Neuronal stem cell (in vitro differentiated cells): ENCODE measurements at regions not wholly inside any gene's neighbourhood (a gene's known extent, or its start where the extent isn't known, plus 50 kb on each side); places are given as distances from the start of the nearest gene placed in this dataset.
A peak's percentile ranks its signal among the peaks of the same experiment; 100 is the strongest.

ENCODE experiments used
- DNase-seq: peaks from one replicate; pipeline ENCODE4 v3.0.0-alpha.2; 2013; ENCODE audit warnings: low spot score
- H2AFZ ChIP-seq: one replicate; pipeline ENCODE4 v1.6.1; 2013; ENCODE audit warnings: mild to moderate bottlenecking, low read length, inconsistent platforms
- H2AK5ac ChIP-seq: 2 replicates; pipeline ENCODE4 v1.6.1; 2013; ENCODE audit warnings: low read depth, mild to moderate bottlenecking, inconsistent platforms, low read length, moderate library complexity, mixed read lengths
- H2BK120ac ChIP-seq: 2 replicates; pipeline ENCODE4 v1.6.1; 2013; ENCODE audit warnings: low read depth, mild to moderate bottlenecking, inconsistent platforms, low read length, moderate library complexity, mixed read lengths
- H2BK12ac ChIP-seq: one replicate; pipeline ENCODE4 v1.6.1; 2013; ENCODE audit warnings: low read length, inconsistent platforms
- H2BK15ac ChIP-seq: 2 replicates; pipeline ENCODE4 v1.6.1; 2013; ENCODE audit warnings: mild to moderate bottlenecking, low read length, inconsistent platforms, mixed read lengths
- H2BK5ac ChIP-seq: one replicate; pipeline ENCODE4 v1.6.1; 2013; ENCODE audit warnings: inconsistent platforms, mild to moderate bottlenecking, low read length, moderate library complexity
- H3K14ac ChIP-seq: one replicate; pipeline ENCODE4 v1.6.1; 2013; ENCODE audit warnings: low read length, inconsistent platforms
- H3K18ac ChIP-seq: 2 replicates; pipeline ENCODE4 v1.6.1; 2013; ENCODE audit warnings: low read length, inconsistent platforms
- H3K23ac ChIP-seq: 2 replicates; pipeline ENCODE4 v1.6.1; 2013; ENCODE audit warnings: low read depth, mild to moderate bottlenecking, mixed read lengths, low read length, inconsistent platforms; ENCODE audit not compliant: poor library complexity
- H3K27ac ChIP-seq: replicated peaks from 3 replicates; pipeline ENCODE4 v1.5.1; 2013; ENCODE audit warnings: low read length, inconsistent platforms
- H3K27me3 ChIP-seq, 3 experiments: 2 replicates each; pipeline ENCODE4 v1.6.1; 2013; ENCODE audit warnings: low read length in 3 of 3, mild to moderate bottlenecking in 2 of 3, inconsistent platforms in 1 of 3, low read depth in 1 of 3, mixed read lengths in 1 of 3, moderate library complexity in 1 of 3; ENCODE audit not compliant: control insufficient read depth in 3 of 3, insufficient read depth in 3 of 3
- H3K36me3 ChIP-seq, 2 donors: replicated peaks in 1 of 2; 2 replicates each; pipeline ENCODE4 v1.6.1; 2013; ENCODE audit warnings: low read length in 2 of 2; ENCODE audit not compliant: control insufficient read depth in 2 of 2, insufficient read depth in 2 of 2
- H3K4ac ChIP-seq: 2 replicates; pipeline ENCODE4 v1.6.1; 2013; ENCODE audit warnings: inconsistent platforms, mild to moderate bottlenecking, low read length, moderate library complexity
- H3K4me1 ChIP-seq, 2 donors: 1 replicate in 1 of 2; 2 replicates in 1 of 2; pipeline ENCODE4 v1.6.1; 2013; ENCODE audit warnings: low read length in 2 of 2, low read depth in 1 of 2; ENCODE audit not compliant: control insufficient read depth in 2 of 2, insufficient read depth in 1 of 2
- H3K4me2 ChIP-seq: one replicate; pipeline ENCODE4 v1.6.1; 2013; ENCODE audit warnings: mild to moderate bottlenecking, low read length, inconsistent platforms; ENCODE audit not compliant: insufficient read depth, poor library complexity, severe bottlenecking
- H3K4me3 ChIP-seq, 2 donors: 2 replicates each; pipeline ENCODE4 v1.5.1; 2013; ENCODE audit warnings: low read length in 2 of 2, mild to moderate bottlenecking in 2 of 2, inconsistent platforms in 1 of 2, moderate library complexity in 1 of 2
- H3K79me1 ChIP-seq: one replicate; pipeline ENCODE4 v1.6.1; 2013; ENCODE audit warnings: low read depth, mild to moderate bottlenecking, inconsistent platforms, low read length, moderate library complexity
- H3K9ac ChIP-seq: one replicate; pipeline ENCODE4 v1.6.1; 2013; ENCODE audit warnings: mild to moderate bottlenecking, low read depth, low read length, inconsistent platforms; ENCODE audit not compliant: poor library complexity
- H3K9me3 ChIP-seq, 2 donors: replicated peaks in 1 of 2; 2 replicates each; pipeline versions ENCODE3 to v1.6.1; 2013; ENCODE audit warnings: low read length in 2 of 2, mild to moderate bottlenecking in 2 of 2, inconsistent platforms in 1 of 2, low read depth in 1 of 2, mixed read lengths in 1 of 2, moderate library complexity in 1 of 2; ENCODE audit not compliant: control insufficient read depth in 2 of 2, insufficient read depth in 1 of 2
- H4K8ac ChIP-seq: one replicate; pipeline ENCODE4 v1.6.1; 2013; ENCODE audit warnings: low read depth, mild to moderate bottlenecking, inconsistent platforms, low read length, moderate library complexity
- H4K91ac ChIP-seq: one replicate; pipeline ENCODE4 v1.6.1; 2013; ENCODE audit warnings: low read length, low read depth, mild to moderate bottlenecking, inconsistent platforms; ENCODE audit not compliant: poor library complexity
- WGBS, 2 donors: extraction: QIAGEN DNeasy Blood & Tissue Kit; methylation state at CpG; one replicate each; pipeline ENCODE4 v1.1.7; 2013; ENCODE audit warnings: missing lambda C conversion rate in 2 of 2, mixed read lengths in 1 of 2; ENCODE audit not compliant: insufficient read length in 2 of 2, insufficient replicate concordance in 1 of 2; ENCODE audit errors: extremely low coverage in 2 of 2; 5-methylcytosine and 5-hydroxymethylcytosine counted together

DNA sequence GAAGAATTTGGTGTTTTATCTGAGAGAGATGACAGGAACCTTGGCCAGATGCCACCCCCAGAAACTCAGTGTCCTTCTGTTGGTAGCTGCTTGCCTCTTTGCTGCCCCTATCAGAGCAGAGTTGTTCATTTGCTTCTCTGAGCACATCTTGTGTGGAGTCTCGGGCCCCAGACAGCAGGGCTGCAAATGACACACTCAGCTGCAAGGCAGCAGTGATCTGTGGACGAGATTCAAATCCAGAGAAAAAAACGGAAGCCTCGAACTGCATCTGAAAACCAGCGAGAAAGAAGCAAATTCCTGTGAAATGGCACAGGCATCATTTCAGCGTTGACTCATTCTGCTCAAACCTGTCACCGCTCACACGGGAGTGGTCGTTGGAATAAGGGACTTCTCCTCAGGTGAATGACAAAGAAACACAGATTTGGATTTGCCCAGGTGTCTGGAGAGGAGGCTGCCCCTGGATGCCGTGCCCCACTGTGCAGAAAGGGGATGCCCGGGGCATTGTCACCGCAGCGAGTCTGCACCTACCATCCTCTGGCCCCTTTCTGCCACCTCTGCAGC, 144.7 kb downstream of the PFKFB3 start:
- H3K23ac ChIP-seq, result no peak overlapping the region
- WGBS, 2 donors, result no CpG with 5 or more reads among the region's 13 CpGs
- DNase-seq, result no peak

DNA sequence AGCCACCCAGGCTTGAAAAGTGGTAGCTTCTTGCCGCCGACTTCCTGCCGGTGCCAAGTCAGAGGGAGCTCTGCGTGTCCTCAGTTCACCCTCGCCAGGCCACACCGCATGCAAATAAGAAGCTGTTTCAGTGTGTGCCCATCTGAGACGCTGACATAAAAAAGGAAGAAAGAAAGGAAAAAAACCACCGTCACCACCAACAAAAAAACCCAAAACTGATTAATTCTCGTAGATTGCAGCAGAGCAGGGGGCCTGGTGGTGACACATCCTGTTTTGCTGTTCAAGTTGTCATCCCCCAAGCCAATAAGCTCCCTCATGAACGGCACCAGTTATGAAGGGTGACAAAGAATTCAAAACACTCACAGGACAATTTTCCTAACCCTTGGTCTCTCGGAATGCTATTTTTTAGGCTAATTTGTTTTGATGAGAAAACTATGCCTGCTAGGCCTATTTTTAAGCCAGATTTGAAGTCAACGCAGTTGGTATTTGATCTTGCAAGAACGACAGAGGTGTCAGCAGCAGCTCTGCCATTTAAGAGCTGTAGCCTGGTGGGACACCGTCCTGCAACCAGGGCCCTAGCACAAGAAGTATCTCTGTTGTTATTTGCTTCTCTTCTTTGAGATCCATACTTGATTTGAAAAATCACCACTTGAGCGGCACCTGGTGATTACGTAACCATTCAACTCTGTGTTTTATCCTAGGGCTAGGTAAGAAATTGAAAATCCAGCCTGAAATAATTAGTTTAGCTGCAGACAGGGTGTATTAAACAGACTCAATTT, 145.6 kb downstream of the PFKFB3 start:
- WGBS, 2 donors, result no CpG with 5 or more reads among the region's 16 CpGs
- H2BK120ac ChIP-seq, result no peak overlapping the region
- H2BK15ac ChIP-seq, result no peak overlapping the region
- DNase-seq, result no peak
- no peak overlapping the region for H3K27ac ChIP-seq
- peaks cover 0 to 4% of the 10 kb centered on the region in 2 donors for H3K9me3 ChIP-seq
- no peak overlapping the region for H3K4ac ChIP-seq
- no peak overlapping the region for H3K4me2 ChIP-seq
- H3K36me3 ChIP-seq, result no peaks in the 10 kb centered on the region
- no peaks in the 10 kb centered on the region for H3K27me3 ChIP-seq
- no peak overlapping the region for H3K9ac ChIP-seq
- no peak overlapping the region for H3K18ac ChIP-seq
- no peaks in the 10 kb centered on the region for H3K79me1 ChIP-seq
- no peak overlapping the region for H3K14ac ChIP-seq
- peaks cover 1 to 2% of the 10 kb centered on the region in 2 donors for H3K4me1 ChIP-seq
- no peak overlapping the region for H4K91ac ChIP-seq
- H2BK12ac ChIP-seq, result no peak overlapping the region
- H2AK5ac ChIP-seq, result no peak overlapping the region
- no peak overlapping the region for H3K4me3 ChIP-seq
- H3K23ac ChIP-seq, result no peak overlapping the region
- no peak overlapping the region for H4K8ac ChIP-seq
- peak overlapping the region; percentile 43 for H2AFZ ChIP-seq
- no peak overlapping the region for H2BK5ac ChIP-seq

More for the DNA sequence above, 144.7 kb downstream of the PFKFB3 start:
- no peak overlapping the region for H3K4ac ChIP-seq
- no peak overlapping the region for H2BK12ac ChIP-seq
- H2BK120ac ChIP-seq, result no peak overlapping the region
- no peak overlapping the region for H4K8ac ChIP-seq
- H4K91ac ChIP-seq, result no peak overlapping the region
- no peak overlapping the region for H2AK5ac ChIP-seq
- H3K9me3 ChIP-seq, result peaks cover 0 to 4% of the 10 kb centered on the region in 2 donors
- no peak overlapping the region for H3K9ac ChIP-seq
- H3K4me1 ChIP-seq, result peaks cover 2% of the 10 kb centered on the region in 2 donors
- H3K4me2 ChIP-seq, result no peak overlapping the region
- H3K79me1 ChIP-seq, result no peaks in the 10 kb centered on the region
- H3K4me3 ChIP-seq, result no peak overlapping the region
- no peaks in the 10 kb centered on the region for H3K36me3 ChIP-seq
- no peak overlapping the region for H2AFZ ChIP-seq
- H2BK15ac ChIP-seq, result no peak overlapping the region
- H2BK5ac ChIP-seq, result no peak overlapping the region
- H3K18ac ChIP-seq, result no peak overlapping the region
- H3K27me3 ChIP-seq, result no peaks in the 10 kb centered on the region
- H3K14ac ChIP-seq, result no peak overlapping the region
- H3K27ac ChIP-seq, result no peak overlapping the region

DNA sequence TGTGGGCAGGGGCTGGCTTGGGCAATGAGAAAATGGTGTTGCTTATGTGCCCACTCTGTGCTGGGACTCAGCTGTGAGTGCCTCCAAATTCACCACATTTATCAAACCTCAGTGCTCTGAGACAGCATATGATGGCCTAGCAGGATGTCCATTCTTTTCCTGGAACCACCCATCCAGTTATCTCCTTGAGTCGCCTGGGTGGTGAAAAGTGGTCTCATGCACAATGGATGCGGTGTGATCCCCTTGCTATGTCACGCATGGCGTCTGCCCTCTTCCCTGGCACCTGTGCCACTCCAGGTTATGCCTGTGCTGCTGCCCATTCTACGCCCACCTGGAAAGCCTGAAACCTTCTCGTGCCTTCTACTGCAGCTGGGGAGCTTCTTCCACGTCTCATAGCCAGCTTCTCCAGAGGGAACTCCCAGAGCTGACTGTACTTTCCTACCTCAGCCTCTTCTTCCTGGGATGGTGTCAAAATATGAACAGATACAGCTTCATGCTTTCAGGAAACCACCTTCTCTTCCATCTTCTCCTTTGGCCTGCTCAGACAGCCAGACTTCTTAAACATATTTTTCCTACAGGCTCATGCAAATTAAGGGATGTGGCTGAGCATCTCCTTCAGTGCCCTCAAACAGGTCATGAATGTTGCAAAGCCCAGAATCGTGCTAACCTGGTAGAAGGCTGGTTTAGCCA, 147.3 kb downstream of the PFKFB3 start:
- H4K8ac ChIP-seq, result no peak overlapping the region
- DNase-seq, result no peak
- no CpG with 5 or more reads among the region's 8 CpGs for WGBS, 2 donors
- no peak overlapping the region for H3K27ac ChIP-seq
- no peaks in the 10 kb centered on the region for H3K79me1 ChIP-seq
- H4K91ac ChIP-seq, result no peak overlapping the region
- peaks cover 0 to 4% of the 10 kb centered on the region in 2 donors for H3K9me3 ChIP-seq
- H3K4me2 ChIP-seq, result no peak overlapping the region
- H2AFZ ChIP-seq, result no peak overlapping the region
- no peak overlapping the region for H3K18ac ChIP-seq
- no peaks in the 10 kb centered on the region for H3K27me3 ChIP-seq
- no peak overlapping the region for H2BK15ac ChIP-seq
- H2BK120ac ChIP-seq, result no peak overlapping the region
- H3K36me3 ChIP-seq, result no peaks in the 10 kb centered on the region
- H3K14ac ChIP-seq, result no peak overlapping the region
- no peak overlapping the region for H2BK12ac ChIP-seq
- peak overlapping the region in 1 of 2 donors; percentile 33 for H3K4me3 ChIP-seq
- peaks cover 0 to 2% of the 10 kb centered on the region in 2 donors for H3K4me1 ChIP-seq
- H2BK5ac ChIP-seq, result no peak overlapping the region
- H3K9ac ChIP-seq, result no peak overlapping the region
- H3K4ac ChIP-seq, result no peak overlapping the region
- no peak overlapping the region for H3K23ac ChIP-seq
- no peak overlapping the region for H2AK5ac ChIP-seq

DNA sequence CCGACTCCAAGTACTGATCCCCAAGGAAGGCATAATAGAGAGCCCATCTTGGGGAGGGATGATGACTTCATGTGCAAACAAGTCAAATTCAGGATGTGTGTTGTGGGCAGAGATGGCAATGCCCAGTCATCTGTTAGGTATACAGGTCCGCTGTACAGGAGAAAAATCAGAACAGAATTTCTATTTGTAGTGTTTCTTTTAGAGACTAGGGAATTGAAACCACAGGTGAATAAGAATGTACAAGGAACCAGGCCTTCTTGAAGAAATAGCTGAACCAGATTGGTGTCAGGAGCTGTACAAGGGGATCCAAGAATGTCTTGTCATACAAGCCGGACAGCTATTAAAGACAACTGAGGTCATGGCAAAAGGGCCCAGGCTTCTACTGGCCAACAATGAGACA, 147.9 kb downstream of the PFKFB3 start:
- H3K18ac ChIP-seq, result no peak overlapping the region
- H2BK120ac ChIP-seq, result no peak overlapping the region
- no peak overlapping the region for H2BK5ac ChIP-seq
- no peak overlapping the region for H2AFZ ChIP-seq
- no peaks in the 10 kb centered on the region for H3K36me3 ChIP-seq
- WGBS, 2 donors, result no CpG with 5 or more reads among the region's 3 CpGs
- H2AK5ac ChIP-seq, result no peak overlapping the region
- H3K27me3 ChIP-seq, result no peaks in the 10 kb centered on the region
- H3K9me3 ChIP-seq, result peaks cover 0 to 4% of the 10 kb centered on the region in 2 donors
- no peak overlapping the region for H4K91ac ChIP-seq
- no peak for DNase-seq
- H3K4ac ChIP-seq, result no peak overlapping the region
- H3K4me3 ChIP-seq, result no peak overlapping the region
- H3K79me1 ChIP-seq, result no peaks in the 10 kb centered on the region
- H3K4me2 ChIP-seq, result no peak overlapping the region
- no peak overlapping the region for H3K9ac ChIP-seq
- H3K23ac ChIP-seq, result no peak overlapping the region
- no peak overlapping the region for H3K27ac ChIP-seq
- H2BK12ac ChIP-seq, result no peak overlapping the region
- H2BK15ac ChIP-seq, result no peak overlapping the region
- H3K14ac ChIP-seq, result no peak overlapping the region
- no peak overlapping the region for H4K8ac ChIP-seq
- H3K4me1 ChIP-seq, result peaks cover 0 to 2% of the 10 kb centered on the region in 2 donors
